ACC112 (cell line): ENCODE measurements at regions not wholly inside any gene's neighbourhood (a gene's known extent, or its start where the extent isn't known, plus 50 kb on each side); places are given as distances from the start of the nearest gene placed in this dataset.

Experiments
- H2AFZ ChIP-seq: fragments of 200-600 bp; sonication (generic); one replicate; pipeline ENCODE4 v1.6.0; 2017; ENCODE audit warnings: antibody characterized with exemption, low read length; ENCODE audit not compliant: unreplicated experiment
- H3K27ac ChIP-seq: fragments of 200-600 bp; sonication (generic); 2 replicates; pipeline ENCODE4 v1.5.1; 2014; ENCODE audit warnings: low read depth, mild to moderate bottlenecking, antibody characterized with exemption, low read length, moderate library complexity
- H3K27me3 ChIP-seq: fragments of 200-600 bp; sonication (generic); 2 replicates; pipeline ENCODE4 v1.6.1; 2014; ENCODE audit warnings: mild to moderate bottlenecking, antibody characterized with exemption, low read length, moderate library complexity, mixed read lengths; ENCODE audit not compliant: insufficient read depth
- H3K36me3 ChIP-seq: fragments of 200-600 bp; sonication (generic); 2 replicates; pipeline ENCODE4 v1.6.1; 2016; ENCODE audit warnings: mild to moderate bottlenecking, antibody characterized with exemption, low read length, moderate library complexity, mixed read lengths; ENCODE audit not compliant: insufficient read depth
- H3K4me1 ChIP-seq: fragments of 200-600 bp; sonication (generic); one replicate; pipeline ENCODE4 v1.6.1; 2016; ENCODE audit warnings: low read length, mixed read lengths; ENCODE audit not compliant: insufficient read depth, unreplicated experiment, control insufficient read depth
- H3K4me3 ChIP-seq: fragments of 200-600 bp; sonication (generic); 2 replicates; pipeline ENCODE4 v1.5.1; 2014; ENCODE audit warnings: mild to moderate bottlenecking, low read depth, low read length
- H3K79me2 ChIP-seq: fragments of 200-600 bp; sonication (generic); one replicate; pipeline ENCODE4 v1.6.0; 2016; ENCODE audit warnings: low read length; ENCODE audit not compliant: control insufficient read depth, unreplicated experiment, insufficient read depth

DNA sequence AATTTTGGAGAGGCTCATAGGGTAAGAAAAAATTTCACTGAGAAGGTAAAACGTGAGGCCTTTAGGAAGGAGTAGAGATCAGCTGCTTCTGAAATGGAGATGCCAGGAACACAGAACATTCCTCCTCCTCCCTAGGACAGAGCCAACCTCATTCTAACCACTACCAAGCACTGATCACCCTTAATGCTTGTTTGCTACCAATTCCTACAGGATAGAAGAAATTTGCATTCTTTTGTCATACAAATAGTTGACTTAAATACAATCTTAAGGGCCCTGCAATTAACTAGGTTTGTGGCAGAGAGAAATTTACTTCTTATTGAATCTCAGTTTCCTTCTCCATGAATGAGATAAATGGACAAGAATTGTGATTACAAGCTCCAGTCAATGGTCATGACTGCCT is 780.2 kb upstream of the WWC1 start:
- H3K4me3 ChIP-seq: no peak overlapping the region
- no peaks in the 10 kb centered on the region for H3K36me3 ChIP-seq
- H3K27ac ChIP-seq: no peak overlapping the region
- H3K79me2 ChIP-seq: no peaks in the 10 kb centered on the region
- no peak overlapping the region for H2AFZ ChIP-seq
- no peaks in the 10 kb centered on the region; the same call in 1 of the 2 replicates for H3K27me3 ChIP-seq
- H3K4me1 ChIP-seq: no peaks in the 10 kb centered on the region

- no peak overlapping the region for H2AFZ ChIP-seq
These were observed 779.3 kb upstream of the WWC1 start for GRCh38 chr5:167512111-167512510.

GRCh38 chr5:167513381-167513780 is 778.1 kb upstream of the WWC1 start:
- no peak overlapping the region for H3K4me3 ChIP-seq
- H3K36me3 ChIP-seq: no peaks in the 10 kb centered on the region
- H3K27me3 ChIP-seq: no peaks in the 10 kb centered on the region
- H3K79me2 ChIP-seq: no peaks in the 10 kb centered on the region
- H3K27ac ChIP-seq: no peak overlapping the region
- no peak overlapping the region for H2AFZ ChIP-seq
- no peaks in the 10 kb centered on the region for H3K4me1 ChIP-seq

More at GRCh38 chr5:167512111-167512510, 779.3 kb upstream of the WWC1 start:
- Histone ChIP-seq H3K27me3 (no peaks in the 10 kb centered on the region), H3K79me2 (no peaks in the 10 kb centered on the region), H3K4me3 (no peak overlapping the region), H3K36me3 (no peaks in the 10 kb centered on the region), H3K27ac (no peak overlapping the region), H3K4me1 (no peaks in the 10 kb centered on the region)

DNA sequence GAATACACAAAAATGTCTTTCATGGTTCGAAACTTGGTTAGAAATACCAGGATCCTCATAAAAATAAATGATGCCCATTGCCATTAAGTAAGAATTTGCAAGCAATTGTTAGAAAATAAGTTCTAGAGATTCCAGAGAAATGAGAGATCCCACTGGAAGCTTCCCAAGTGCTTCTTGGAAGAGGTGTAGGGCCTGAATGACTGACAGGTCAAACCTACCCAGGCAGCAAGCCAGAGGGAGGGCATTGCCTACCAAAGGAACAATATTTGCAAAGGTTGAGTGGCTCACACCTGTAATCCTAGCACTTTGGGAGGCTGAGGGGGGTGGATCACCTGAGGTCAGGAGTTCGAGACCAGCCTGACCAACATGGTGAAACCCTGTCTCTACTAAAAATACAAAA is 777.0 kb upstream of the WWC1 start:
- Histone ChIP-seq H3K4me3 (no peak overlapping the region), H3K27me3 (no peaks in the 10 kb centered on the region), H2AFZ (no peak overlapping the region), H3K36me3 (no peaks in the 10 kb centered on the region), H3K27ac (no peak overlapping the region), H3K79me2 (no peaks in the 10 kb centered on the region), H3K4me1 (no peaks in the 10 kb centered on the region)

GRCh38 chr5:167525004-167525403 is 766.4 kb upstream of the WWC1 start:
- H3K36me3 ChIP-seq: no peaks in the 10 kb centered on the region
- no peaks in the 10 kb centered on the region for H3K79me2 ChIP-seq
- no peak overlapping the region for H3K4me3 ChIP-seq
- no peak overlapping the region for H3K27ac ChIP-seq
- H3K27me3 ChIP-seq: no peaks in the 10 kb centered on the region
- H2AFZ ChIP-seq: no peak overlapping the region
- no peaks in the 10 kb centered on the region for H3K4me1 ChIP-seq

GRCh38 chr5:167528651-167529050 is 762.8 kb upstream of the WWC1 start:
- no peaks in the 10 kb centered on the region for H3K36me3 ChIP-seq
- no peak overlapping the region for H3K27ac ChIP-seq
- no peak overlapping the region for H3K4me3 ChIP-seq
- H3K79me2 ChIP-seq: no peaks in the 10 kb centered on the region
- no peak overlapping the region for H2AFZ ChIP-seq
- H3K27me3 ChIP-seq: no peaks in the 10 kb centered on the region
- H3K4me1 ChIP-seq: no peaks in the 10 kb centered on the region

GRCh38 chr5:167530548-167530947 is 760.9 kb upstream of the WWC1 start:
- Histone ChIP-seq H3K4me1 (no peaks in the 10 kb centered on the region), H2AFZ (no peak overlapping the region), H3K27ac (no peak overlapping the region), H3K36me3 (no peaks in the 10 kb centered on the region), H3K79me2 (no peaks in the 10 kb centered on the region), H3K27me3 (no peaks in the 10 kb centered on the region), H3K4me3 (no peak overlapping the region)

DNA sequence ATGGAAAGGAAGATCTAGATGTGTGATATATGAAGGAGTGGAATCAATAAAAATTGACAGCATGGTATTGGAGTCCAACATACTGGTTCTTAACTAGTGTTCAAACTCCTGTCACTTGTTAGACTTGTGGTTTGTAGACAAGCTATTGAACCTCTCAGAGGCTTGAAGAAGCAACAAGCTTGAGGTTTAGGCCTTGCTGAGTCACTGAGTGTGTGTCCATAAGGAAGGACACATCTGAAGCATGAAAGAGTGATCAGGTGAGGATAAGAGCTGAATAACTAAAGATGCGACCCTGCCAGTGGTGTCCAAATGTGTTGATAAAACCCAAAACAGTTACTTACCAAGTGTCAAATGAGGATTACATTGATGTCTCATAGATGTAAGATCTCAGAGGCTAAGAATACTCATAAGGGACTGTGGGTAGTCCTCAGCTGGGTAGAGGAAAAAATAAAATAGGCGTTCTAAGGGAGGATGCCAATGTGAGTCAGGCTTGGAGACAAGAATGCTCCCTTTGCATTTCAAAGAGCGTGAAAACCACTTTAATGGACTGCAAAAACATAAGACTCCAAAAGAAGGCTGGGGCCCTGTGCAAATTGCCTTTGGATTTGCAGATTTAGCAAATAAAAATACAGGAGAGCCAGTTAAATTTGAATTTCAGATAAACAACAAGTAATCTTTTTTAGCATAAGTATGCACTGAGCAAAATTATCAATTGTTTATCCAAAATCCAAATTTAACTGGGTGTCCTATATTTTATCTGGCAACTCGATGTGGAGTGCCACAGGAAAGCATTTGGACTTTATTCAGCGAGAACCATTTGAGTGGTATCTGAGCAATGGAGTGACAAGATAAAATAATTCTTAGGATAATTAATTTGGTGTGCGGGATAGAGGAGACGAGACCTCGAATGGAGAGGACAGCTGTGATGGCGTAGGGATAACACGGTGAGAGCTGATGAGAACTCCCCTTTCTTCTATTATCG is 757.3 kb upstream of the WWC1 start:
- H3K27me3 ChIP-seq: no peaks in the 10 kb centered on the region
- no peak overlapping the region for H3K4me3 ChIP-seq
- H3K4me1 ChIP-seq: no peaks in the 10 kb centered on the region
- no peak overlapping the region for H2AFZ ChIP-seq
- H3K79me2 ChIP-seq: no peaks in the 10 kb centered on the region
- no peak overlapping the region for H3K27ac ChIP-seq
- H3K36me3 ChIP-seq: no peaks in the 10 kb centered on the region

GRCh38 chr5:167539747-167540146 is 751.7 kb upstream of the WWC1 start:
- H3K27ac ChIP-seq: no peak overlapping the region
- no peak overlapping the region for H2AFZ ChIP-seq
- H3K36me3 ChIP-seq: no peaks in the 10 kb centered on the region
- H3K79me2 ChIP-seq: no peaks in the 10 kb centered on the region
- no peaks in the 10 kb centered on the region for H3K4me1 ChIP-seq
- no peaks in the 10 kb centered on the region for H3K27me3 ChIP-seq
- no peak overlapping the region for H3K4me3 ChIP-seq

- H3K27me3 ChIP-seq: no peaks in the 10 kb centered on the region; the same call in 1 of the 2 replicates
- H3K36me3 ChIP-seq: no peaks in the 10 kb centered on the region
- H3K4me3 ChIP-seq: no peak overlapping the region
- H3K4me1 ChIP-seq: no peaks in the 10 kb centered on the region
- no peaks in the 10 kb centered on the region for H3K79me2 ChIP-seq
- no peak overlapping the region for H2AFZ ChIP-seq
- no peak overlapping the region for H3K27ac ChIP-seq
These were observed 745.2 kb upstream of the WWC1 start for GRCh38 chr5:167546270-167546669.

- no peaks in the 10 kb centered on the region for H3K79me2 ChIP-seq
- H3K27me3 ChIP-seq: peaks cover 13% of the 10 kb centered on the region
- no peak overlapping the region for H2AFZ ChIP-seq
- no peaks in the 10 kb centered on the region for H3K36me3 ChIP-seq
- H3K27ac ChIP-seq: no peak overlapping the region
- no peak overlapping the region for H3K4me3 ChIP-seq
- H3K4me1 ChIP-seq: no peaks in the 10 kb centered on the region
These were observed 739.1 kb upstream of the WWC1 start for GRCh38 chr5:167552356-167552755.
